Lung (tissue), 11 donors: ENCODE measurements at regions not wholly inside any gene's neighbourhood (a gene's known extent, or its start where the extent isn't known, plus 50 kb on each side); places are given as distances from the start of the nearest gene placed in this dataset.

Experiments
- ATAC-seq: fragments of 200-7000 bp; cut with Tn5 transposase; one replicate; pipeline ENCODE4 v1.9.1; 2020; ENCODE audit warnings: moderate number of reproducible peaks; ENCODE audit not compliant: insufficient read depth, low FRiP score
- DNase-seq, 3 donors: peaks; one replicate each; pipeline ENCODE4 v3.0.0-alpha.2; 2013 to 2017
- H3K27ac ChIP-seq, 2 donors: one replicate each; pipeline ENCODE4 v1.5.1; 2013; ENCODE audit warnings: mild to moderate bottlenecking in 2 of 2, moderate library complexity in 2 of 2, control low read depth in 1 of 2, inconsistent platforms in 1 of 2, low read depth in 1 of 2, low read length in 1 of 2
- H3K27me3 ChIP-seq, 3 donors: one replicate each; pipeline ENCODE4 v1.5.1; 2013; ENCODE audit warnings: low read length in 2 of 3; ENCODE audit not compliant: control insufficient read depth in 3 of 3, insufficient read depth in 3 of 3
- H3K36me3 ChIP-seq, 4 donors: one replicate each; pipeline ENCODE4 v1.5.1; 2013; ENCODE audit warnings: low read length in 4 of 4, mild to moderate bottlenecking in 1 of 4, moderate library complexity in 1 of 4; ENCODE audit not compliant: control insufficient read depth in 4 of 4, insufficient read depth in 4 of 4
- H3K4me1 ChIP-seq, 5 donors: one replicate each; pipeline ENCODE4 v1.5.1; 2013; ENCODE audit warnings: low read length in 5 of 5, mild to moderate bottlenecking in 2 of 5, moderate library complexity in 1 of 5; ENCODE audit not compliant: control insufficient read depth in 5 of 5, insufficient read depth in 5 of 5
- H3K4me3 ChIP-seq: one replicate; pipeline ENCODE4 v1.5.1; 2013; ENCODE audit warnings: mild to moderate bottlenecking, control low read depth, moderate library complexity
- H3K9ac ChIP-seq, 2 donors: one replicate each; pipeline ENCODE4 v1.5.1; 2013; ENCODE audit warnings: low read length in 2 of 2, control low read depth in 1 of 2; ENCODE audit not compliant: insufficient read depth in 1 of 2
- H3K9me3 ChIP-seq, 4 donors: one replicate each; pipeline ENCODE4 v1.5.1; 2013; ENCODE audit warnings: low read length in 3 of 4, mild to moderate bottlenecking in 1 of 4, moderate library complexity in 1 of 4; ENCODE audit not compliant: control insufficient read depth in 4 of 4, insufficient read depth in 3 of 4
- WGBS, 2 donors: extraction: QIAGEN DNeasy Blood & Tissue Kit; methylation state at CpG; one replicate each; pipeline ENCODE4 v1.1.7; 2013; 5-methylcytosine and 5-hydroxymethylcytosine counted together
- TF ChIP-seq, protein P1 (sequence below): IDR thresholded peaks from 2 replicates; pipeline ENCODE4 v1.5.1; 2012; ENCODE audit warnings: mild to moderate bottlenecking; ENCODE audit errors: control extremely low read depth, extremely low read depth
- donor health status: control.
- donor health status: control.
- donor health status: Bipolar disorder and iron deficiency.
- donor health status: healthy.
- donor health status: DM: yes; HTN: yes; CAD: no.

DNA sequence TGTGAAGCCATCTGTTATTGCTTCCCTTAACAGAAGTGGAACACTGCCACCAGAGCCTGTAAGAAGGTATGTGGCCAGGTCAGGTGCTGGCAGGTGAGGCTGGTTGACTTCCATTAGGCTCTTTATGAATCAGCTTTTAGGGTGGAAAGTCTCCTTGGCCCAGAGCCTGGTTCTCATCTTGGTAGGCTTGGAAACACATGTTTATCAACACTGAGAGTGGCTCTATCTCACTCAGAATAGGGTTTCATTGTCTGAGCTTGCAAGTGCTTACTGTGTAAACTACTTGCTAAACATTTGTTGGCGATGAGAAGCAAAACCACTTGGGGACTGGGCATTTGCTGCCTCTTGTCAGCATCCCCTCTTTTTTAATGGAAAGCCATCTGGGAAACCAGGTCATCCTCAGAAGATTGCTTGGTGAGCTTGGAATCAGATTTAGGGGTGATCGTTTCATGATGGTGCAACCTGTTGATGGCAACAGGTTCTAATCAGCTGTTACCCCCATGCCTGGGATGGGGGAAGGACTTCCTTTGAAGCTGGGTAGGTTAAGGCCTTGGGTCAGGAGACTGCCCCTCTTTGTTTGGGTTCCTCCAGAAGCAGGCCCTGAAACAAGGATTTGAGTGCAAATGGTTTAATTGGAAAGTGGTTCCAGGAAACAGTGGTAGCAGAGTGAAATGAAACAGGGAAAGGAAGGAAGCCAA lies 75.0 kb upstream of the AMPD3 start:
- no peak overlapping the region for H3K4me3 ChIP-seq
- no peaks in the 10 kb centered on the region for H3K9me3 ChIP-seq
- DNase-seq = no peak
- no peak for ATAC-seq
- H3K36me3 ChIP-seq = no peaks in the 10 kb centered on the region
- 69 to 84% methylated on average over 2 of the region's 2 CpGs for WGBS, 2 donors
- no peaks in the 10 kb centered on the region for H3K27me3 ChIP-seq
- TF ChIP-seq, protein P1, sequence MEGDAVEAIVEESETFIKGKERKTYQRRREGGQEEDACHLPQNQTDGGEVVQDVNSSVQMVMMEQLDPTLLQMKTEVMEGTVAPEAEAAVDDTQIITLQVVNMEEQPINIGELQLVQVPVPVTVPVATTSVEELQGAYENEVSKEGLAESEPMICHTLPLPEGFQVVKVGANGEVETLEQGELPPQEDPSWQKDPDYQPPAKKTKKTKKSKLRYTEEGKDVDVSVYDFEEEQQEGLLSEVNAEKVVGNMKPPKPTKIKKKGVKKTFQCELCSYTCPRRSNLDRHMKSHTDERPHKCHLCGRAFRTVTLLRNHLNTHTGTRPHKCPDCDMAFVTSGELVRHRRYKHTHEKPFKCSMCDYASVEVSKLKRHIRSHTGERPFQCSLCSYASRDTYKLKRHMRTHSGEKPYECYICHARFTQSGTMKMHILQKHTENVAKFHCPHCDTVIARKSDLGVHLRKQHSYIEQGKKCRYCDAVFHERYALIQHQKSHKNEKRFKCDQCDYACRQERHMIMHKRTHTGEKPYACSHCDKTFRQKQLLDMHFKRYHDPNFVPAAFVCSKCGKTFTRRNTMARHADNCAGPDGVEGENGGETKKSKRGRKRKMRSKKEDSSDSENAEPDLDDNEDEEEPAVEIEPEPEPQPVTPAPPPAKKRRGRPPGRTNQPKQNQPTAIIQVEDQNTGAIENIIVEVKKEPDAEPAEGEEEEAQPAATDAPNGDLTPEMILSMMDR = no peak
- peak overlapping the region in 1 of 2 donors; percentile 51 for H3K27ac ChIP-seq
- no peak overlapping the region for H3K9ac ChIP-seq
- peaks cover 0 to 4% (median 3%) of the 10 kb centered on the region in 5 donors for H3K4me1 ChIP-seq

DNA sequence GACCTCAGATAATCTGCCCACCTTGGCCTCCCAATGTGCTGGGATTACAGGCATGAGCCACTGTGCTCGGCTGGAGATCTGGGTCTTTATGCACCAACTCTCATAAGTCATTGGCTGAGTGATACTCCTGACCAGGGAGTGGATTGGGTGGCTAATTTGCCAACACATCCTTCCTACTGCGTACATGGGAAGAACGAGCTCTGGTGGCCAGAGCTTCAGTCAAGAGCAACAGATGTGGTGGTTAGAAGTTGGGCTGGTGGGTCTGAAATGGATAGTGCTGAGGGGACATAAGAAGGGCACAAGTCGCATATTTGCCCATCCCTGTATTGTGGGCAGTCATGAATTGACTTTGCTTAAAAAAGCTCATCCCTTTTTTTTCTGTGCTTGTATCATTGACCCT lies 74.1 kb upstream of the AMPD3 start:
- Histone ChIP-seq H3K9me3 (peaks cover 0 to 2% (median 0%) of the 10 kb centered on the region in 4 donors), H3K36me3 (no peaks in the 10 kb centered on the region), H3K27ac (no peak overlapping the region), H3K4me3 (no peak overlapping the region), H3K4me1 (peaks cover 2 to 4% (median 3%) of the 10 kb centered on the region in 5 donors), H3K9ac (no peak overlapping the region), H3K27me3 (no peaks in the 10 kb centered on the region)
- TF ChIP-seq, protein P1 = no peak
- 89 to 92% methylated on average over 4 of the region's 4 CpGs for WGBS, 2 donors
- no peak for DNase-seq
- ATAC-seq = no peak

GRCh38 chr11:10381736-10382135 lies 73.3 kb upstream of the AMPD3 start:
- peaks cover 0 to 2% (median 0%) of the 10 kb centered on the region in 4 donors for H3K9me3 ChIP-seq
- H3K27ac ChIP-seq = no peak overlapping the region

More at GRCh38 chr11:10381736-10382135, 73.3 kb upstream of the AMPD3 start:
- no peaks in the 10 kb centered on the region for H3K36me3 ChIP-seq
- H3K27me3 ChIP-seq = no peaks in the 10 kb centered on the region
- H3K4me1 ChIP-seq = peaks cover 3 to 5% (median 4%) of the 10 kb centered on the region in 5 donors
- ATAC-seq (no peak), DNase-seq (no peak)
- TF ChIP-seq, protein P1 = no peak
- no peak overlapping the region for H3K9ac ChIP-seq
- H3K4me3 ChIP-seq = no peak overlapping the region
